ENCODE measurements at regions not wholly inside any gene's neighbourhood (a gene's known extent, or its start where the extent isn't known, plus 50 kb on each side); places are given as distances from the start of the nearest gene placed in this dataset.

GRCh38 chr16:64150193-64150592 lies 971.7 kb downstream of the CDH11 start:
- no peaks in the 10 kb centered on the region for H3K36me3 ChIP-seq
- no peak overlapping the region for H3K27ac ChIP-seq
- intact Hi-C loops (cut with DNase I) = no loop called here
- no peak overlapping the region for H3K4me3 ChIP-seq
- DNase-seq (no peak), ATAC-seq (no peak)
- 71 to 87% (median 79%) methylated on average over 3 of the region's 3 CpGs for WGBS, 4 donors
- peaks cover 0 to 4% (median 0%) of the 10 kb centered on the region in 12 donors for H3K9me3 ChIP-seq
- peaks cover 0 to 10% (median 0%) of the 10 kb centered on the region in 12 donors for H3K4me1 ChIP-seq
- no peak for TF ChIP-seq CTCF (IDR thresholded peaks at IDR 0.05)
- TF ChIP-seq POLR2A (IDR thresholded peaks at IDR 0.05) = no peak
- H3K27me3 ChIP-seq = no peaks in the 10 kb centered on the region

- ATAC-seq = no peak
- intact Hi-C loops (cut with DNase I) = no loop called here
- H3K27ac ChIP-seq = no peak overlapping the region
- H3K9me3 ChIP-seq = peaks cover 0 to 4% (median 0%) of the 10 kb centered on the region in 12 donors
- DNase-seq = no peak
- WGBS, 4 donors = 82 to 87% (median 84%) methylated on average over 2 of the region's 2 CpGs
- no peak overlapping the region for H3K4me3 ChIP-seq
- peaks cover 0 to 10% (median 0%) of the 10 kb centered on the region in 12 donors for H3K4me1 ChIP-seq
- H3K36me3 ChIP-seq = no peaks in the 10 kb centered on the region
- no peaks in the 10 kb centered on the region for H3K27me3 ChIP-seq
- TF ChIP-seq POLR2A (IDR thresholded peaks at IDR 0.05) (no peak), CTCF (IDR thresholded peaks at IDR 0.05) (no peak)
Observed at GRCh38 chr16:64149756-64150155, 972.1 kb downstream of the CDH11 start.

GRCh38 chr16:64148356-64148755 lies 973.5 kb downstream of the CDH11 start:
- Histone ChIP-seq H3K9me3 (peaks cover 0 to 4% (median 0%) of the 10 kb centered on the region in 12 donors), H3K4me1 (peaks cover 0 to 10% (median 0%) of the 10 kb centered on the region in 12 donors), H3K27me3 (no peaks in the 10 kb centered on the region), H3K27ac (no peak overlapping the region), H3K36me3 (no peaks in the 10 kb centered on the region), H3K4me3 (no peak overlapping the region)
- WGBS, 4 donors = 80 to 90% (median 83%) methylated on average over 1 of the region's 1 CpG
- DNase-seq (no peak), ATAC-seq (no peak)
- TF ChIP-seq POLR2A (IDR thresholded peaks at IDR 0.05) (no peak), CTCF (IDR thresholded peaks at IDR 0.05) (no peak)
- intact Hi-C loops (cut with DNase I) = no loop called here

- 91 to 93% (median 92%) methylated on average over 3 of the region's 3 CpGs for WGBS, 4 donors
Observed at GRCh38 chr16:64147941-64148340, 973.9 kb downstream of the CDH11 start.

More at GRCh38 chr16:64147941-64148340, 973.9 kb downstream of the CDH11 start:
- intact Hi-C loops (cut with DNase I) = no loop called here
- Histone ChIP-seq H3K27me3 (no peaks in the 10 kb centered on the region), H3K27ac (no peak overlapping the region), H3K4me1 (peaks cover 0 to 10% (median 0%) of the 10 kb centered on the region in 12 donors), H3K4me3 (no peak overlapping the region), H3K9me3 (peaks cover 0 to 4% (median 0%) of the 10 kb centered on the region in 12 donors), H3K36me3 (no peaks in the 10 kb centered on the region)
- TF ChIP-seq POLR2A (IDR thresholded peaks at IDR 0.05) (no peak), CTCF (IDR thresholded peaks at IDR 0.05) (no peak)
- ATAC-seq (no peak), DNase-seq (no peak)
